ENCODE measurements at regions not wholly inside any gene's neighbourhood (a gene's known extent, or its start where the extent isn't known, plus 50 kb on each side); places are given as distances from the start of the nearest gene placed in this dataset.

DNA sequence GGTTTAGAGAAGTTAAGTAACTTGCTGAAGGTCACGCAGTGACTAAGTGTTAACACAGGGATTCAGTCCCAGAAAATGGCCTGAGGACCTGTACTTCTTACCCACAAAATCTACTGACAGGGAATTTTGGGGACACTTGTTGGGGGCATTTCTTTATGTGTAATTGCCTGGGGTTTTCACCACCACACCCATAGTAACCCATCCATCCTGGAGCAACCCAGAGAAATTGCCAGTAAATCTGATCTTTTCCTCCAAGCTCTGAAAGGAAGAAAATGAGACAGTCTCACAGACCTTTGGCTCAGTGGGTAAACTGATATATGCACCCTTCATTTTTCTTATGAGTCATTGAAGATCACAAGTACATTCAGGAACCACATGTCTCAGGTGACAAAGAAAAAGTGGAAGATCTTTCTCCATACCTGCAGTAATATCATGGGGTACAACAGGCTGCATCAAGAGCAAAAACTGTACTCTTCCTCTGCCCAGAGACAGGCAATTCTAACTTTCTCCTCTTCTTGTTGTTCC is 81.0 kb downstream of the NOG start:
- TF ChIP-seq EZH2phosphoT487 (conservative IDR thresholded peaks at IDR 0.05; ENCODE audit: low read length) (no peak), CTCF (IDR thresholded peaks at IDR 0.05; ENCODE audit: insufficient read depth, low read length, poor library complexity, severe bottlenecking) (no peak)
- no peaks in the 10 kb centered on the region for H3K36me3 ChIP-seq (ENCODE audit: low read length)
- H3K27ac ChIP-seq (ENCODE audit: low read depth, low read length) = no peak overlapping the region
- no peaks in the 10 kb centered on the region for H3K79me2 ChIP-seq (ENCODE audit: insufficient read depth, low read length)
- H2AFZ ChIP-seq (ENCODE audit: low read depth, low read length, severe bottlenecking) = no peak overlapping the region
- H3F3A ChIP-seq (ENCODE audit: insufficient read depth) = no peaks in the 10 kb centered on the region
- H4K20me1 ChIP-seq (ENCODE audit: low read depth, low read length) = no peaks in the 10 kb centered on the region
- H3K4me2 ChIP-seq (ENCODE audit: low read depth, low read length, poor library complexity, severe bottlenecking) = no peak overlapping the region
- H3K9me2 ChIP-seq (replicated peaks; ENCODE audit: insufficient read depth, low read length) = no peaks in the 10 kb centered on the region
- H3K27me3 ChIP-seq (ENCODE audit: low read length) = no peaks in the 10 kb centered on the region
- no peaks in the 10 kb centered on the region for H3K9me3 ChIP-seq (ENCODE audit: insufficient read depth, low read length)
- no peak overlapping the region for H3K4me3 ChIP-seq (ENCODE audit: insufficient read depth, low read length, poor library complexity, severe bottlenecking)
- H3K9ac ChIP-seq (ENCODE audit: low read length) = no peak overlapping the region

- H3K36me3 ChIP-seq (ENCODE audit: low read length) = no peaks in the 10 kb centered on the region
- H4K20me1 ChIP-seq (ENCODE audit: low read depth, low read length) = no peaks in the 10 kb centered on the region
- H3K9ac ChIP-seq (ENCODE audit: low read length) = no peak overlapping the region
- no peaks in the 10 kb centered on the region for H3K27me3 ChIP-seq (ENCODE audit: low read length)
- H3F3A ChIP-seq (ENCODE audit: insufficient read depth) = no peaks in the 10 kb centered on the region
- no peak for TF ChIP-seq EZH2phosphoT487 (conservative IDR thresholded peaks at IDR 0.05; ENCODE audit: low read length)
- TF ChIP-seq CTCF (IDR thresholded peaks at IDR 0.05; ENCODE audit: insufficient read depth, low read length, poor library complexity, severe bottlenecking) = no peak
- no peaks in the 10 kb centered on the region for H3K9me3 ChIP-seq (ENCODE audit: insufficient read depth, low read length)
- H2AFZ ChIP-seq (ENCODE audit: low read depth, low read length, severe bottlenecking) = no peak overlapping the region
- H3K4me2 ChIP-seq (ENCODE audit: low read depth, low read length, poor library complexity, severe bottlenecking) = no peak overlapping the region
- no peak overlapping the region for H3K27ac ChIP-seq (ENCODE audit: low read depth, low read length)
- no peaks in the 10 kb centered on the region for H3K79me2 ChIP-seq (ENCODE audit: insufficient read depth, low read length)
- H3K4me3 ChIP-seq (ENCODE audit: insufficient read depth, low read length, poor library complexity, severe bottlenecking) = no peak overlapping the region
- H3K9me2 ChIP-seq (replicated peaks; ENCODE audit: insufficient read depth, low read length) = no peaks in the 10 kb centered on the region
Measured at GRCh38 chr17:56675876-56676660, 82.6 kb downstream of the NOG start.

GRCh38 chr17:56676810-56677209 is 83.3 kb downstream of the NOG start:
- H3K79me2 ChIP-seq (ENCODE audit: insufficient read depth, low read length) = no peaks in the 10 kb centered on the region
- H3K27me3 ChIP-seq (ENCODE audit: low read length) = no peaks in the 10 kb centered on the region
- no peak overlapping the region for H3K9ac ChIP-seq (ENCODE audit: low read length)
- H3K27ac ChIP-seq (ENCODE audit: low read depth, low read length) = no peak overlapping the region
- H3F3A ChIP-seq (ENCODE audit: insufficient read depth) = no peaks in the 10 kb centered on the region
- H3K9me3 ChIP-seq (ENCODE audit: insufficient read depth, low read length) = no peaks in the 10 kb centered on the region
- H3K9me2 ChIP-seq (replicated peaks; ENCODE audit: insufficient read depth, low read length) = no peaks in the 10 kb centered on the region
- no peaks in the 10 kb centered on the region for H3K36me3 ChIP-seq (ENCODE audit: low read length)
- H2AFZ ChIP-seq (ENCODE audit: low read depth, low read length, severe bottlenecking) = no peak overlapping the region
- no peak overlapping the region for H3K4me3 ChIP-seq (ENCODE audit: insufficient read depth, low read length, poor library complexity, severe bottlenecking)
- TF ChIP-seq CTCF (IDR thresholded peaks at IDR 0.05; ENCODE audit: insufficient read depth, low read length, poor library complexity, severe bottlenecking) (no peak), EZH2phosphoT487 (conservative IDR thresholded peaks at IDR 0.05; ENCODE audit: low read length) (no peak)
- no peaks in the 10 kb centered on the region for H4K20me1 ChIP-seq (ENCODE audit: low read depth, low read length)
- H3K4me2 ChIP-seq (ENCODE audit: low read depth, low read length, poor library complexity, severe bottlenecking) = no peak overlapping the region
